HG03575 (cell line): ENCODE measurements at regions not wholly inside any gene's neighbourhood (a gene's known extent, or its start where the extent isn't known, plus 50 kb on each side); places are given as distances from the start of the nearest gene placed in this dataset.

Experiments
- ATAC-seq: cut with Tn5 transposase; IDR thresholded peaks from one replicate; pipeline ENCODE4 v1.9.1; 2021; ENCODE audit not compliant: unreplicated experiment, insufficient number of reproducible peaks, low FRiP score; ENCODE audit errors: extremely low read depth

DNA sequence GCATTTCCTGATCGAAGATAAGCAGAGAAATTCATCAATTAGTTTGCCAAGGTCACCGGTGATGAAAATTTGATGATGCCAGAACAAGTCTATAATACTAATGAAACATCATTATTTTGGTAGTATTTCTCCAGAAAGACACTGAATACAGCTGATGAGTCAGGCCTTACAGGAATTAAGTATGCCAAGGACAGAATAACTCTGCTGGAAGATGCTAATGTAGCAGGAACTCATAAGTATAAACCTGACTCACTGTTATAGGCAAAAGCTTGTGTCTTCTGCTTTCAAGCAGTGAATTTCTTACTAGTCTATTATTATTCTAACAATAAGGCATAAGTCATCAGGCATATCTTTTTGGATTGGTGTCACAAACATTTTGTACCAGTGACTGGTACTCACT, 1825.1 kb upstream of the IGFBP7 start:
- no peak for ATAC-seq

GRCh38 chr4:58936436-58936835, 1826.3 kb upstream of the IGFBP7 start:
- no peak for ATAC-seq

DNA sequence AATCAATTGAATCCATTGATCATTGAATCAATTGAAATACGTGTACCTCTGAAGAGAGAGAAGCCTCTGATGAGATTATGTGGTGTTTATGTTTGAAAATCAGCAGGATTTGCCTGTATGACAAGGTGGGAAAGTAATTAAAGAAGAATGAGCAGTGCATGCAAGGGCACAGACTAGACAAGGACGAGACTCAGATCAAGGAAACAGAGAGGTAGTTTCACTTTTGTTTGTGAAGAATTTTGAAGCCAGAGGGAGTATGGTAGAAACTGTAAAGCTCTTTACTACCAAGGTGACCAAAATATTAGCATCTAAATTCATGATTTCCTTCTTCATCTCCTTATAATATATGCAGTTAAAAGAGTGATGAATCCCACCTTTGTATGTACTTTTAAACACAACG, 1830.0 kb upstream of the IGFBP7 start:
- ATAC-seq, result no peak

GRCh38 chr4:58941286-58941685, 1831.1 kb upstream of the IGFBP7 start:
- ATAC-seq, result no peak

GRCh38 chr4:58953575-58953974, 1843.4 kb upstream of the IGFBP7 start:
- no peak for ATAC-seq

GRCh38 chr4:58957711-58958110, 1847.5 kb upstream of the IGFBP7 start:
- ATAC-seq, result no peak

- ATAC-seq, result no peak
Observed at GRCh38 chr4:58961283-58961682, 1851.1 kb upstream of the IGFBP7 start.

DNA sequence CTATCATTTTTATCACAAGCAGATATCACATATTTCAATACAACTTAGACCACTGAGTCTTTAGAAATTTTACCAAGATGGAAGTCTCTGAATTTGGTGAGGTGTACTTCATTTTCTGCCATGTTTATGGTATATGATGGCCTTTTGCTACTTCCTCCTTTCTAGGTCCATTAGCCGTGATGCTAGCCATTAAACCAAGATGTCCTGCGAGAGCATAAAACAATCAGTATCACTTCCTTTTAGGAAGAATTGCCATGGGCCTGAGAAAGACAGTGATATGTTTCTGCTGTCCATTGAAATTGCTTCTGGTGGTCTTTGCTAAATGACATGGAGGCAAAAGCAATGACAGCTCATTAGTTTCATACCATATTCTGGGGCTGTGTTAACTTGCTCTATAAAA, 1851.7 kb upstream of the IGFBP7 start:
- no peak for ATAC-seq

DNA sequence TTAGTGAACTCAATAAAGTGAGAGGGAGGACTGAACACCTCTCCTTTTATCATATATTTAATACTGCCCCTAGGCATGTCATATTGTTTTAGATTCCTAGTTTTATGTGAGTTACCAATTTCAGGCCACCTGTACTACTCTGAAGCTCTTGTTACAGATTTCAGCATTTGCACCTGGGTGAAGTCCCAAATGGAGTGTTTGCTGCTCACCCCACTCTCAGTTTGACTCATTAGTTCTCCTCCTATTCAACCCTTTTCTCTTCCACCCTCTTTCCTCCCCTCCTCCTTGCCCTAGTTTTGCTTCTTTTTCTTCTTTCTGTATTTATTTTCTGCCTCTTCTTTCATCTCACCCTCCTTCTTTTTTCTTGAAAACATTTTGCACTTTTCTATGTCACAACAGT, 1852.2 kb upstream of the IGFBP7 start:
- ATAC-seq, result no peak

GRCh38 chr4:58981828-58982227, 1871.6 kb upstream of the IGFBP7 start:
- ATAC-seq, result no peak

GRCh38 chr4:58983887-58984286, 1873.7 kb upstream of the IGFBP7 start:
- ATAC-seq, result no peak

- no peak for ATAC-seq
Observed at GRCh38 chr4:59002148-59002547, 1892.0 kb upstream of the IGFBP7 start.

- no peak for ATAC-seq
Observed at GRCh38 chr4:59024257-59024656, 1914.1 kb upstream of the IGFBP7 start.

- ATAC-seq, result no peak
Observed at GRCh38 chr4:59037812-59038211, 1927.6 kb upstream of the IGFBP7 start.

GRCh38 chr4:59039046-59039445, 1928.9 kb upstream of the IGFBP7 start:
- no peak for ATAC-seq

DNA sequence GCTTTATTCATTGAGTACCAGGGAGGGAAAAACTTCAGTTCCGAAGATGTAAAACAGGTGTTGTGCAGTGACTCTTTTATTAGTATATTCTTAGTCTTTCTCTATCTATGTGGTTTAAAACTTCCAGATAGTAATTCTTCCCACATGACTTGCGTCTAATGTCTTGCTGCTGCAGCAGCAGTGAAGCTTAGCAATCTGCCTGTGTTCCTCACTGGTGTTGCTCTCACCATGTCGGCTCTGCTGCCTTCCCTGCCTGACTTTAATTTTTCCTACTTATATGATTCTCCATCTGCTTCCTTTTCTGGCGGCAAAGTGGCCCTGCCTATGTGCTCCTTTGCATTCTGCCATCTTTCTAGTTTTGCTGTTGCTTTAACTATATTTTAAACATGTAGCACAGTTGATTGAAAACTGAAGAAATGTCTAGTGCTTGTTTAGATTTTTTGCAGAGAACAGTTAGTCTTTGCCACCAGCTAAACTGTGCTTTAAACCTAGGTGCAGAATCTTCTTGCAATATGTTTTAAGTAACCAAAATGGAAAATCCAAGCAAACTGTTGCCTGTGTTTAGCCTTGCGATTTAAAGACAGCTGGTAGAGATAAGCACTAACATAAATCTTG, 1934.2 kb upstream of the IGFBP7 start:
- ATAC-seq, result no peak

GRCh38 chr4:59054086-59054485, 1943.9 kb upstream of the IGFBP7 start:
- ATAC-seq, result no peak

- ATAC-seq, result no peak
Observed at GRCh38 chr4:59057804-59058203, 1947.6 kb upstream of the IGFBP7 start.

DNA sequence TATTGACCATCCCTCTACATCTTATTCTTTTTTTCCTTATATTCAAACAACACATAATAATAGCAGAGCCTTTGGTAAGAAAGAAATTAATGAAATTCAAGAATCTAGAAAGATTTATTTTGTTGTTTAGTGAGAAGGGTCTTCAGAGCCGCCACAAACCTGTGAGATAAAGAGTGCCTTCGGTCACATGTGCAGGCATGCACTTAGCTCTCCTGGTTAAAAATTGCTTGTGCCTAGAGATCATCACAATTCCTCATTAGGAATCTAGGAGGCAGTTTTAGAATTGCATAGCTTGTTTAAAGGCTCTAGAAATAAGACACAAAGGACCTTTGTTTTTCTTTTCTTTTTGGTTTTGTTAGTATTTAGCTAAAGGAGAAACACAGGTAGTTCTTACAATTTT, 1948.4 kb upstream of the IGFBP7 start:
- no peak for ATAC-seq

DNA sequence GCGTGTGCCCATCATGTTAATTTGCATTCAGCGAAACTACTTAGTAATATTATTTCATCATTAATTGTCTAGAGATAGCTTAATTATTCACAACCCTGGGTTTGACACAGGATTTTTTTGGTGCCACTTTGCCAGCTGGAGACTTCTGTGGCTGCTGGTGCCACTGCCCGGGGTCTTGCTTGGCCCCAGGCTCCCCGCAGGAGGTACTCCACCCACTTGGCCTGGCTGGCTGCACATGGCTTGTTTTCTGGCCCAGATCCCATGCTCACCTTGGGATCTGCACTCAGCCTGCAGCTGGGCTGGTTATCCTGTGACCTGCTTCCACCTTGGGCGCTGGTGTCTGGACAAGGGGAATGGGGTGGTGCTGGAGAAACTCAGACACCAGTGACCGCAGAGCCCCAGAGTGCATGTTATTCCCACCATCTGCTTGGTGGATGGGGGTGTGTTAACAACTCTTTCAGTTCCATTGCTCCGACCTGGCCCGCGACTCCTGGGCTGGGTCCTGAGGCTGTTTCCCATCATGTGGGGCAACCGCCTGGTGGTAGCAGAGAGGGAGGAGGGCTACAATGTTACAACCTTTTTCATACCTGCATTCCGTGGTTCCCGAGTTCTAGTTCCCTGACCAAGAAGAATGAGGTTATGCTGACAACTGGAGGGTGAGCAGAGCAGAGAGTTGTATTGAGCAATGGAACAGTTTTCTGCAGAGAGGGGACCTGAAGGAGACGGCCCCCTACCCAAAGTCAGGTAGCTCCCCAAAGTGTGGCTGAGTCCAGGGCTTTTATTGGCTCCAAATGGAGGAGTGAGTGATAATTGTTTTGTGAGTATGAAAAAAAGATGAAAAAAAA, 1950.0 kb upstream of the IGFBP7 start:
- no peak for ATAC-seq

DNA sequence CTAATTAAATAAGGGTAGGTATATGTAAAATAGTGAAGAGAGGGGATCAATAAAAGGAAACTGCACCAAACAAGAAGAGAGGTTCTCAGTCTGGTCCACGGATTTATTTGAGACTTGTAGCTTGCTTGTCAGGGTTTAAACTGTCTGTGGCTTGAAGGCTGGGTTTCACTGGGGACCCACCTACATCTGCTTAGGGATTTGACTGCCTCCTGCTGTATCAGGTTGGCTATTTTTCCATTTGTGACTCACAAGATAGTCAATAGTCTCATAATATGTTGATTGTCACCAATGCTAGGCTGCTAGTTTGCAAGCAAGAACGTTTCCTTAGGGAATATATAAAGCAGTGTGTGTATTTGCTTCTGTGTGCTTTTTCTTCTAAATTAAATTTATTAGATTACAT, 1950.7 kb upstream of the IGFBP7 start:
- ATAC-seq, result no peak
